ENCODE measurements at regions not wholly inside any gene's neighbourhood (a gene's known extent, or its start where the extent isn't known, plus 50 kb on each side); places are given as distances from the start of the nearest gene placed in this dataset.

GRCh38 chr18:55092166-55092565 lies 132.9 kb upstream of the CCDC68 start:
- no peak for DNase-seq
- no peak for TF ChIP-seq POLR2A (IDR thresholded peaks at IDR 0.05)
- no peak for TF ChIP-seq CTCF (IDR thresholded peaks at IDR 0.05)
- no peaks in the 10 kb centered on the region for H3K27me3 ChIP-seq
- no peaks in the 10 kb centered on the region for H3K36me3 ChIP-seq
- H3K9me3 ChIP-seq: no peaks in the 10 kb centered on the region
- H3K27ac ChIP-seq: peak overlapping the region in 1 of 4 donors; percentile 47
- H3K4me3 ChIP-seq: no peak overlapping the region
- H3K4me1 ChIP-seq: peaks cover 0 to 5% (median 2%) of the 10 kb centered on the region in 4 donors

GRCh38 chr18:55090564-55091188 lies 131.4 kb upstream of the CCDC68 start:
- no peak overlapping the region for H3K4me3 ChIP-seq
- DNase-seq: no peak
- H3K4me1 ChIP-seq: no peaks in the 10 kb centered on the region
- TF ChIP-seq POLR2A (IDR thresholded peaks at IDR 0.05) (no peak), CTCF (IDR thresholded peaks at IDR 0.05) (no peak)
- H3K9me3 ChIP-seq: no peaks in the 10 kb centered on the region
- no peaks in the 10 kb centered on the region for H3K36me3 ChIP-seq
- no peak overlapping the region for H3K27ac ChIP-seq
- no peaks in the 10 kb centered on the region for H3K27me3 ChIP-seq

GRCh38 chr18:55089610-55090009 lies 130.3 kb upstream of the CCDC68 start:
- Histone ChIP-seq H3K9me3 (no peaks in the 10 kb centered on the region), H3K27ac (no peak overlapping the region), H3K36me3 (no peaks in the 10 kb centered on the region), H3K4me3 (no peak overlapping the region), H3K27me3 (no peaks in the 10 kb centered on the region), H3K4me1 (no peaks in the 10 kb centered on the region)
- TF ChIP-seq CTCF (IDR thresholded peaks at IDR 0.05) (no peak), POLR2A (IDR thresholded peaks at IDR 0.05) (no peak)
- DNase-seq: no peak

GRCh38 chr18:55088561-55088960 lies 129.3 kb upstream of the CCDC68 start:
- H3K4me1 ChIP-seq: no peaks in the 10 kb centered on the region

GRCh38 chr18:55088000-55088401 lies 128.7 kb upstream of the CCDC68 start:
- Histone ChIP-seq H3K27me3 (no peaks in the 10 kb centered on the region), H3K4me3 (no peak overlapping the region), H3K36me3 (no peaks in the 10 kb centered on the region), H3K4me1 (no peaks in the 10 kb centered on the region), H3K9me3 (no peaks in the 10 kb centered on the region), H3K27ac (peak overlapping the region in 1 of 4 donors; percentile 27)
- TF ChIP-seq POLR2A (IDR thresholded peaks at IDR 0.05): no peak
- TF ChIP-seq CTCF (IDR thresholded peaks at IDR 0.05): no peak
- DNase-seq: no peak

More at GRCh38 chr18:55088561-55088960, 129.3 kb upstream of the CCDC68 start:
- Histone ChIP-seq H3K27ac (peak overlapping the region in 1 of 4 donors; percentile 27), H3K27me3 (no peaks in the 10 kb centered on the region), H3K36me3 (no peaks in the 10 kb centered on the region), H3K4me3 (no peak overlapping the region), H3K9me3 (no peaks in the 10 kb centered on the region)
- TF ChIP-seq POLR2A (IDR thresholded peaks at IDR 0.05): no peak
- no peak for TF ChIP-seq CTCF (IDR thresholded peaks at IDR 0.05)
- no peak for DNase-seq

- Histone ChIP-seq H3K9me3 (no peaks in the 10 kb centered on the region), H3K27me3 (no peaks in the 10 kb centered on the region), H3K4me3 (no peak overlapping the region), H3K4me1 (no peaks in the 10 kb centered on the region), H3K36me3 (no peaks in the 10 kb centered on the region), H3K27ac (peak overlapping the region in 1 of 4 donors; percentile 53)
- no peak for DNase-seq
- TF ChIP-seq CTCF (IDR thresholded peaks at IDR 0.05) (no peak), POLR2A (IDR thresholded peaks at IDR 0.05) (no peak)
Observed at GRCh38 chr18:55086906-55087305, 127.6 kb upstream of the CCDC68 start.

Data from Peyer's patch (tissue), 4 donors.